HCT116 (cell line): ENCODE measurements at regions not wholly inside any gene's neighbourhood (a gene's known extent, or its start where the extent isn't known, plus 50 kb on each side); places are given as distances from the start of the nearest gene placed in this dataset.

Experiments
- ATAC-seq: fragments of 200-7000 bp; cut with Tn5 transposase; 2 replicates; pipeline ENCODE4 v1.9.1; 2020; ENCODE audit warnings: mild to moderate bottlenecking, moderate library complexity
- BruUV-seq: library from RNA; stranded (reverse); fragments of 400-500 nt; replicated peaks from 2 replicates; lab custom pipeline; 2021; lab: Mats Ljungman, UMichigan
- CTCF ChIA-PET: fragments of 300-600 bp; sonication (Branson Sonifier 250); formaldehyde crosslinking; loops from one replicate; lab custom pipeline; 2021; ENCODE audit warnings: antibody characterized with exemption; lab: Charles Lee
- POLR2A ChIA-PET: fragments of 300-600, 350-600 bp; sonication (Branson Sonifier 250); formaldehyde crosslinking; loops from one replicate; lab custom pipeline; 2021; ENCODE audit warnings: antibody characterized with exemption; lab: Charles Lee
- RAD21 ChIA-PET, 2 experiments: fragments of 300-600 bp; sonication (Branson Sonifier 250); formaldehyde crosslinking; loops; one replicate each; lab custom pipeline; 2023; ENCODE audit warnings: low total read pairs in 2 of 2; ENCODE audit not compliant: uncharacterized antibody in 2 of 2, unreplicated experiment in 2 of 2, low non-redundant PET in 1 of 2; lab: Charles Lee
- DNase-seq: peaks from one replicate; pipeline ENCODE4 v3.0.0-alpha.2; 2010; ENCODE audit warnings: low read depth, low spot score
- H2AFZ ChIP-seq: fragments of 200-600 bp; shearing (Covaris generic), sonication (generic); 2 replicates; pipeline ENCODE4 v1.6.1; 2017; ENCODE audit warnings: low read depth, mixed run types, mixed read lengths, antibody characterized with exemption, low read length; ENCODE audit not compliant: poor library complexity, severe bottlenecking
- H3K27ac ChIP-seq: 2 replicates; pipeline ENCODE4 v1.5.1; 2012; ENCODE audit warnings: low read depth, low read length
- H3K27me3 ChIP-seq: fragments of 200-600 bp; sonication (generic); 2 replicates; pipeline ENCODE4 v1.6.1; 2016; ENCODE audit warnings: mixed run types, low read length, mixed read lengths; ENCODE audit not compliant: insufficient read depth
- H3K36me3 ChIP-seq, 2 experiments: fragments of 200-500 bp in 1 of 2; fragments of 200-600 bp in 1 of 2; sonication (Bioruptor generic) in 1 of 2; sonication (generic) in 1 of 2; 2 replicates each; pipeline versions ENCODE4 v1.5.1 to v1.6.1; 2014 to 2016; ENCODE audit warnings: low read length in 2 of 2, inconsistent platforms in 1 of 2, mixed read lengths in 1 of 2, mixed run types in 1 of 2; ENCODE audit not compliant: insufficient read depth in 2 of 2, control insufficient read depth in 1 of 2
- H3K4me1 ChIP-seq, 2 experiments: fragments of 200-600 bp in 1 of 2; sonication (generic) in 1 of 2; 2 replicates each; pipeline versions ENCODE4 v1.5.1 to v1.6.1; 2012 to 2017; ENCODE audit warnings: low read length in 2 of 2, inconsistent platforms in 1 of 2, mild to moderate bottlenecking in 1 of 2, mixed read lengths in 1 of 2, mixed run types in 1 of 2, moderate library complexity in 1 of 2; ENCODE audit not compliant: insufficient read depth in 2 of 2, control insufficient read depth in 1 of 2
- H3K4me2 ChIP-seq: fragments of 200-600 bp; sonication (generic); 2 replicates; pipeline ENCODE4 v1.6.1; 2017; ENCODE audit warnings: mixed run types, low read length, mixed read lengths
- H3K4me3 ChIP-seq, 2 experiments: fragments of 200-600 bp in 1 of 2; sonication (generic) in 1 of 2; replicated peaks in 1 of 2; 2 replicates each; pipeline ENCODE4 v1.5.1; 2011 to 2016; ENCODE audit warnings: low read length in 2 of 2, control low read depth in 1 of 2, low read depth in 1 of 2, mild to moderate bottlenecking in 1 of 2, mixed read lengths in 1 of 2, mixed run types in 1 of 2
- H3K79me2 ChIP-seq: fragments of 200-600 bp; sonication (generic); 2 replicates; pipeline ENCODE4 v1.6.1; 2017; ENCODE audit warnings: mild to moderate bottlenecking, mixed run types, low read length, moderate library complexity, mixed read lengths; ENCODE audit not compliant: insufficient read depth
- H3K9ac ChIP-seq: fragments of 200-600 bp; sonication (generic); 2 replicates; pipeline ENCODE4 v1.6.1; 2016; ENCODE audit warnings: low read length, mixed read lengths
- H3K9me2 ChIP-seq: fragments of 200-600 bp; sonication (generic), shearing (Covaris generic); 2 replicates; pipeline ENCODE4 v1.6.1; 2017; ENCODE audit warnings: mixed run types, mild to moderate bottlenecking, moderate library complexity; ENCODE audit not compliant: insufficient read depth
- H3K9me3 ChIP-seq, 2 experiments: fragments of 200-500 bp in 1 of 2; fragments of 200-600 bp in 1 of 2; sonication (Bioruptor generic) in 1 of 2; sonication (generic) in 1 of 2; 2 replicates each; pipeline ENCODE4 v1.6.1; 2014 to 2017; ENCODE audit warnings: low read length in 2 of 2, mixed read lengths in 2 of 2, inconsistent platforms in 1 of 2, low read depth in 1 of 2, mild to moderate bottlenecking in 1 of 2, mixed run types in 1 of 2, moderate library complexity in 1 of 2; ENCODE audit not compliant: control insufficient read depth in 1 of 2, insufficient read depth in 1 of 2
- H4K20me1 ChIP-seq: fragments of 200-600 bp; sonication (generic), shearing (Covaris generic); 2 replicates; pipeline ENCODE4 v1.6.1; 2017; ENCODE audit warnings: mixed run types, mild to moderate bottlenecking, moderate library complexity; ENCODE audit not compliant: insufficient read depth
- EZH2phosphoT487 ChIP-seq: fragments of 200-600 bp; IDR thresholded peaks from 2 replicates; pipeline ENCODE4 v1.6.1; 2018; ENCODE audit warnings: antibody characterized with exemption, borderline replicate concordance
- FOSL1 ChIP-seq: IDR thresholded peaks from 2 replicates; pipeline ENCODE4 v1.6.1; 2012; ENCODE audit warnings: low read depth
- JUND ChIP-seq: IDR thresholded peaks from 2 replicates; pipeline ENCODE4 v1.6.1; 2012
- MAX ChIP-seq: IDR thresholded peaks from 2 replicates; pipeline ENCODE4 v1.6.1; 2012
- SRF ChIP-seq: IDR thresholded peaks from 2 replicates; pipeline ENCODE4 v1.6.1; 2012; ENCODE audit warnings: low read depth
- TCF7L2 ChIP-seq: IDR thresholded peaks from 2 replicates; pipeline ENCODE4 v1.7.0; 2011; ENCODE audit warnings: borderline replicate concordance, inconsistent platforms; ENCODE audit not compliant: insufficient read depth, insufficient read length; ENCODE audit errors: extremely low read depth
- ZBTB33 ChIP-seq: IDR thresholded peaks from 2 replicates; pipeline ENCODE4 v1.6.1; 2011; ENCODE audit warnings: mild to moderate bottlenecking, low read length, moderate library complexity; ENCODE audit not compliant: insufficient replicate concordance; ENCODE audit errors: extremely low read depth
- ZNF274 ChIP-seq: fragments of 200-500 bp; sonication (Bioruptor generic); IDR thresholded peaks from 2 replicates; pipeline ENCODE4 v1.6.1; 2014; ENCODE audit warnings: mild to moderate bottlenecking, low read depth, low read length, inconsistent platforms
- intact Hi-C: fragments of 100-400 bp; cut with micrococcal nuclease; formaldehyde crosslinking; loops from 2 replicates; pipeline ENCODE4 v1.10.0; 2022

GRCh38 chrX:15072880-15073279 is 197.0 kb downstream of the ASB9 start:
- POLR2A ChIA-PET = no interaction called here
- ATAC-seq = no peak
- CTCF ChIA-PET = no interaction called here

More at GRCh38 chrX:15072880-15073279, 197.0 kb downstream of the ASB9 start:
- Histone ChIP-seq H3K9ac (no peak overlapping the region), H3K4me1 (no peaks in the 10 kb centered on the region), H4K20me1 (no peaks in the 10 kb centered on the region), H3K27me3 (no peaks in the 10 kb centered on the region), H2AFZ (no peak overlapping the region), H3K79me2 (no peaks in the 10 kb centered on the region), H3K4me2 (no peak overlapping the region), H3K4me3 (no peak overlapping the region), H3K27ac (no peak overlapping the region), H3K36me3 (no peaks in the 10 kb centered on the region), H3K9me3 (no peaks in the 10 kb centered on the region), H3K9me2 (no peaks in the 10 kb centered on the region)
- DNase-seq = no peak
- TF ChIP-seq FOSL1 (no peak), JUND (no peak), SRF (no peak), ZNF274 (no peak), ZBTB33 (no peak), TCF7L2 (no peak), EZH2phosphoT487 (no peak), MAX (no peak)
- no TSS peak for BruUV-seq
- RAD21 ChIA-PET = no interaction called here
- intact Hi-C loops = no loop called here
